Activated CD8-positive, alpha-beta T cell treated with anti-CD3 and anti-CD28 coated beads, Interleukin-2, amount 10 ng/mL, durations not matched to agents 7 days and 5 days (primary cell): ENCODE measurements at regions not wholly inside any gene's neighbourhood (a gene's known extent, or its start where the extent isn't known, plus 50 kb on each side); places are given as distances from the start of the nearest gene placed in this dataset.
"Not testable (repeated sequence)": the region's sequence is repeated elsewhere in the genome, so short reads cannot be mapped to it uniquely, and the experiment has no call there.

Experiments used
- ATAC-seq: fragments of 150-1000 bp; cut with Tn5 transposase; one replicate; pipeline ENCODE4 v1.10.0; 2021; ENCODE audit warnings: moderate library complexity
- CTCF ChIA-PET: fragments of 350-600 bp; sonication (Branson Sonifier 250); formaldehyde crosslinking; loops from one replicate; lab custom pipeline; 2021; ENCODE audit warnings: antibody characterized with exemption; lab: Charles Lee
- POLR2A ChIA-PET: fragments of 350-600 bp; sonication (Branson Sonifier 250); formaldehyde crosslinking; loops from one replicate; lab custom pipeline; 2021; ENCODE audit warnings: antibody characterized with exemption; lab: Charles Lee
- DNase-seq: peaks from one replicate; pipeline ENCODE4 v3.0.0-alpha.2; 2020
- H3K27ac Mint-ChIP-seq: one replicate; pipeline ENCODE4 v1.8.0; 2021; ENCODE audit warnings: mild to moderate bottlenecking, mixed read lengths
- H3K27me3 Mint-ChIP-seq: one replicate; pipeline ENCODE4 v1.8.0; 2021; ENCODE audit warnings: low read depth, mixed read lengths
- H3K36me3 Mint-ChIP-seq: one replicate; pipeline ENCODE4 v1.8.0; 2021; ENCODE audit warnings: low read depth, mixed read lengths
- H3K4me1 Mint-ChIP-seq: one replicate; pipeline ENCODE4 v1.8.0; 2021; ENCODE audit warnings: low read depth, mixed read lengths
- H3K4me3 Mint-ChIP-seq: one replicate; pipeline ENCODE4 v1.8.0; 2021; ENCODE audit warnings: mild to moderate bottlenecking, mixed read lengths
- H3K9me3 Mint-ChIP-seq: one replicate; pipeline ENCODE4 v1.8.0; 2022; ENCODE audit warnings: mixed read lengths; ENCODE audit not compliant: insufficient read depth

DNA sequence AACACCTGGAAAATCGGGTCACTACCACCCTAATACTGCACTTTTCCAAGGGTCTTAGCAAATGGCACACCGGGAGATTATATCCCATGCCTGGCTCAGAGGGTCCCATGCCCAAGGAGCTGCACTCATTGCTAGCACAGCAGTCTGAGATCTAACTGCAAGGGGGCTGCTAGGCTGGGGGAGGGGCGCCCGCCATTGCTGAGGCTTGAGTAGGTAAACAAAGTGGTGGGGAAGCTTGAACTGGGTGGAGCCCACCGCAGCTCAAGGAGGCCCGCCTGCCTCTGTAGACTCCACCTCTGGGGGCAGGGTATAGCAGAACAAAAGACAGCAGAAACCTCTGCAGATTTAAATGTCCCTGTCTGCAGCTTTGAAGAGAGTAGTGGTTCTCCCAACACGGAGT, 1047.0 kb upstream of the EDIL3 start:
- H3K27me3 Mint-ChIP-seq, ATAC-seq, H3K27ac Mint-ChIP-seq, H3K36me3 Mint-ChIP-seq, H3K4me1 Mint-ChIP-seq, H3K4me3 Mint-ChIP-seq, CTCF ChIA-PET, DNase-seq, POLR2A ChIA-PET: not testable (repeated sequence)
- H3K9me3 Mint-ChIP-seq = peaks cover 11% of the 10 kb centered on the region

- ChIA-PET CTCF (no interaction called here), POLR2A (no interaction called here)
- no peak overlapping the region for H3K4me3 Mint-ChIP-seq
- ATAC-seq (no peak), DNase-seq (no peak)
- no peak overlapping the region for H3K27ac Mint-ChIP-seq
- no peaks in the 10 kb centered on the region for H3K4me1 Mint-ChIP-seq
- H3K36me3 Mint-ChIP-seq = no peaks in the 10 kb centered on the region
- peaks cover 6% of the 10 kb centered on the region for H3K9me3 Mint-ChIP-seq
- H3K27me3 Mint-ChIP-seq = no peaks in the 10 kb centered on the region
Measured at GRCh38 chr5:85441156-85441555, 1056.5 kb upstream of the EDIL3 start.

GRCh38 chr5:85441853-85442252, 1057.2 kb upstream of the EDIL3 start:
- peaks cover 6% of the 10 kb centered on the region for H3K9me3 Mint-ChIP-seq
- no peaks in the 10 kb centered on the region for H3K4me1 Mint-ChIP-seq
- no peaks in the 10 kb centered on the region for H3K27me3 Mint-ChIP-seq
- ChIA-PET CTCF (no interaction called here), POLR2A (no interaction called here)
- H3K36me3 Mint-ChIP-seq = no peaks in the 10 kb centered on the region
- ATAC-seq = no peak
- DNase-seq = no peak
- no peak overlapping the region for H3K4me3 Mint-ChIP-seq
- no peak overlapping the region for H3K27ac Mint-ChIP-seq

DNA sequence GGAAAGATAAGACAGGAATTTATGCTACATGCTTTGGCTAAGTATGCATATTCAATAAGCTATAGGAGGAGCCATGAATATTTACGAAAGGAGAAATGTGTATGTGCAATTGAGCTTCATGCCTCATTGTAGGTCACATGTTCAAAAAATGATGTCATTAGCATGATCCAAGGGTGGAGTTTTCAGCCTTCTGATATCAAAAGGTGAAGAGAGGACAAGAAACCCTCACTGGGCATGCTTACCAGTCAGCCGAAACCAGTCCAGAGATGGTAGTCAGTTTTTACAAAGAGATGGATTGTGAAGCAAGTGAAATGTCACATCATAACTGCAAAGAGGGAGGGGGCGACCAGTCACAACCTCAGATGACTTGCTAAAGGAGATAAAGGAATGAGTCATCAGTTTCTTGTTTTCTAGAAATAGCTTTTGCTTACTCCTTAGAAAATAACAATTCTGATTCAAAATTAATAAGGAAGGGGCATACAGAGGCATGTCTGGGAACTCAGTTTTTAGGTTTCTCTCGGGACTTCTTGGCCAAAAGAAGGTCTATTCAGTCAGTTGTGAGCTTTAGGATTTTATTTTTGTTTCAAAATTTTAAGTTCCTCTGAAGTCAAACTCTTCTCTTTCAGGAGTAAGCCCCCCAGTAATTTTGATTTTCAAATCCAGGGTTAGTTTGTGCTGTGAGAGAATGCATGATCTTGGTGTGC, 1067.8 kb upstream of the EDIL3 start:
- POLR2A ChIA-PET = no interaction called here
- no peak for DNase-seq
- no peaks in the 10 kb centered on the region for H3K36me3 Mint-ChIP-seq
- CTCF ChIA-PET = no interaction called here
- H3K4me3 Mint-ChIP-seq = no peak overlapping the region
- peaks cover 7% of the 10 kb centered on the region for H3K9me3 Mint-ChIP-seq
- no peaks in the 10 kb centered on the region for H3K27me3 Mint-ChIP-seq
- no peak overlapping the region for H3K27ac Mint-ChIP-seq
- H3K4me1 Mint-ChIP-seq = no peaks in the 10 kb centered on the region
- no peak for ATAC-seq

- no peak for DNase-seq
Measured at GRCh38 chr5:85453026-85453349, 1068.3 kb upstream of the EDIL3 start.

GRCh38 chr5:85458319-85458718, 1073.6 kb upstream of the EDIL3 start:
- H3K27ac Mint-ChIP-seq = no peak overlapping the region
- peaks cover 11% of the 10 kb centered on the region for H3K9me3 Mint-ChIP-seq
- H3K27me3 Mint-ChIP-seq = no peaks in the 10 kb centered on the region
- ATAC-seq = no peak
- POLR2A ChIA-PET = no interaction called here
- no peaks in the 10 kb centered on the region for H3K36me3 Mint-ChIP-seq
- CTCF ChIA-PET = no interaction called here
- H3K4me3 Mint-ChIP-seq = no peak overlapping the region
- no peak for DNase-seq
- H3K4me1 Mint-ChIP-seq = no peaks in the 10 kb centered on the region

More at GRCh38 chr5:85453026-85453349, 1068.3 kb upstream of the EDIL3 start:
- H3K9me3 Mint-ChIP-seq = peaks cover 7% of the 10 kb centered on the region
- ChIA-PET CTCF (no interaction called here), POLR2A (no interaction called here)
- no peak overlapping the region for H3K4me3 Mint-ChIP-seq
- no peak overlapping the region for H3K27ac Mint-ChIP-seq
- no peak for ATAC-seq
- H3K4me1 Mint-ChIP-seq = no peaks in the 10 kb centered on the region
- H3K27me3 Mint-ChIP-seq = no peaks in the 10 kb centered on the region
- H3K36me3 Mint-ChIP-seq = no peaks in the 10 kb centered on the region

DNA sequence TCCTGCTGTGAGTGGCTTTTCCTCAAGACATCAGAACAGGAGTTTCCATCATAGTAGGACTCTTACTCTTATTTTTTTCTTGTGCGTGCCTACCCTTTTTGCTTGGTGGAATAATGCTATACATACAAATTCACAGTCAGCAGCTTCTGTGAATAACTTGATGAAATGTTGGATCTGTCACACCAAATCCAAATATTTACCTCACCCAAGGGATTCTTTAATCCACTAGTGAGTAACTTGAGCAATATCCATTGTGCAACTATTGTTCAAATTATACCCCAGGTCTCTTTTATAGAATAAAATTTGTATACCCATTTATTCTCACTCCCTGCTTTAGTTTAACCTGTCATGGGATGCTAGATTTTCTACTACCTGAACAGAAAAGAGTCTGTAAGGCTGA, 1078.3 kb upstream of the EDIL3 start:
- no peak for DNase-seq
- Mint-ChIP-seq H3K27me3 (no peaks in the 10 kb centered on the region), H3K27ac (no peak overlapping the region), H3K9me3 (peaks cover 10% of the 10 kb centered on the region), H3K4me3 (no peak overlapping the region), H3K4me1 (no peaks in the 10 kb centered on the region), H3K36me3 (no peaks in the 10 kb centered on the region)
- ChIA-PET POLR2A (no interaction called here), CTCF (no interaction called here)
- no peak for ATAC-seq

DNA sequence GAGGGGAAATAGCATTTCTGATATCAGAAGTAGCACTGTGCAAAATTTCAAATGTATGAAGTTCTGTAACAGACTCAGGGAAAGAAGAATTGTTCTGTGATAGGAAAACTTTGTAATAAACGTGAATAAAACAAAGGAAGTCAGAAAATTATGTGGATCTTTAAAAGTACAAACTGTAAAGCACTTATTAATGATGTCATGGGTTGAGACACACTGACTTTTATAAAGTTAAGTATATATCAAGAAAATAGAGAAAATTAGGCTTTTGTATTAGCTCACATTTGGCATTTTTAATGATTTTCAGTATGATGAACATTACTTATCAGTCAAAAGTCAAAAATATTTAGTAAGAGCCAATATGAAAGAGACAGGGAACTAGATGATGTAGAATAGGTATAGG, 1081.7 kb upstream of the EDIL3 start:
- DNase-seq (no peak), ATAC-seq (no peak)
- no peaks in the 10 kb centered on the region for H3K36me3 Mint-ChIP-seq
- no peak overlapping the region for H3K4me3 Mint-ChIP-seq
- H3K9me3 Mint-ChIP-seq = peaks cover 18% of the 10 kb centered on the region
- no peaks in the 10 kb centered on the region for H3K4me1 Mint-ChIP-seq
- no peak overlapping the region for H3K27ac Mint-ChIP-seq
- CTCF ChIA-PET = no interaction called here
- no peaks in the 10 kb centered on the region for H3K27me3 Mint-ChIP-seq
- POLR2A ChIA-PET = no interaction called here

DNA sequence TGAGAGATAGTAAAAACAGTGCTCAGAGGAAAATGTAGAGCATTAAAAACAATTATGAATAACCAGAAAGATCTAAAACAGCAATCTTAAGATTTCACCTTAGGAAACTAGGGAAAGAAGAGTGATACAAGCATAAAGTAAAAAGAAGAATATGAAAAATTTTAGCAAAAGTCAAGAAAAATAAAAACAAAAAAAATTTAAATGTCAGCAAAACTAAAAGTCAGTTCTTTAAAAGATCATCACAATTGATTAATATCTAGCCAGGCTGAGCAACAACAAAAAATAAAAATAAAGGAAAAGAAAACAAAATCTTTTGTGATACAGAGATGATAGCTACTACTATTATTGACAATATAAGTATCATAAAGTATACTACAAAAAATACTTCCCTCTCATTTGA, 1088.1 kb upstream of the EDIL3 start:
- H3K27ac Mint-ChIP-seq = no peak overlapping the region
- ChIA-PET POLR2A (no interaction called here), CTCF (no interaction called here)
- H3K4me3 Mint-ChIP-seq = no peak overlapping the region
- peaks cover 19% of the 10 kb centered on the region for H3K9me3 Mint-ChIP-seq
- no peaks in the 10 kb centered on the region for H3K27me3 Mint-ChIP-seq
- ATAC-seq = no peak
- no peak for DNase-seq
- no peaks in the 10 kb centered on the region for H3K4me1 Mint-ChIP-seq
- H3K36me3 Mint-ChIP-seq = no peaks in the 10 kb centered on the region

DNA sequence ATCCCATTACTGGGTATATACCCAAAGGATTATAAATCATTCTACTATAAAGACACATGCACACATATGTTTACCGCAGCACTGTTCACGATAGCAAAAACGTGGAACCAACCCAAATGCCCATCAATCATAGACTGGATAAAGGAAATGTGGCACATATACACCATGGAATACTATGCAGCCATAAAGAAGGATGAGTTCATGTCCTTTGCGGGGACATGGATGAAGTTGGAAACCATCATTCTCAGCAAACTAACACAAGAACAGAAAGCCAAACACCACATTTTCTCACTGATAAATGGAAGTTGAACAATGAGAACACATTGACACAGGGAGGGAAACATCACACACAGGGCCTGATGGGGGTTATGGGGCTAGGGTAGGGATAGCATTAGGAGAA, 1090.5 kb upstream of the EDIL3 start:
- H3K27me3 Mint-ChIP-seq, POLR2A ChIA-PET, H3K27ac Mint-ChIP-seq, ATAC-seq, H3K4me3 Mint-ChIP-seq, H3K36me3 Mint-ChIP-seq, CTCF ChIA-PET, DNase-seq, H3K4me1 Mint-ChIP-seq: not testable (repeated sequence)
- H3K9me3 Mint-ChIP-seq = peaks cover 12% of the 10 kb centered on the region

DNA sequence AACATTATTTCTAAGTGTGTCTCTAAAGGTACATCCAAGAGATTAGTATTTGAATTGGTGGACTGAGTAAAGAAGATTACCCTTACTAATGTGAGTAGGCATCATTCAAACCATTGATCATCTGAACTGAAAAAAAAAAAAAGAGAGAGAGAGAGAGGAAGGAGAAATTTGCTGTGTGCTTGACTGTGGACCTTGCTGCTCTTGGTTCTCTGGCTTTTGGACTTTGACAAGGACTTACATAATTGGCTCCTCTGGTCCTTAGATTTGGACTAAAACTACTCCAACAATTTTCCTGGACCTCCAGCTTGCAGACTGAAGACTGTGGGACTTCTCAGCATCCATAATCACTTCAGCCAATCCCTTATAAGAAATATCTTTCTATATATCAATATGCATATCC, 1091.9 kb upstream of the EDIL3 start:
- Mint-ChIP-seq H3K9me3 (peaks cover 10% of the 10 kb centered on the region), H3K27me3 (no peaks in the 10 kb centered on the region), H3K27ac (no peak overlapping the region), H3K4me3 (no peak overlapping the region), H3K4me1 (no peaks in the 10 kb centered on the region), H3K36me3 (no peaks in the 10 kb centered on the region)
- CTCF ChIA-PET = no interaction called here
- DNase-seq (no peak), ATAC-seq (no peak)
- POLR2A ChIA-PET = no interaction called here

DNA sequence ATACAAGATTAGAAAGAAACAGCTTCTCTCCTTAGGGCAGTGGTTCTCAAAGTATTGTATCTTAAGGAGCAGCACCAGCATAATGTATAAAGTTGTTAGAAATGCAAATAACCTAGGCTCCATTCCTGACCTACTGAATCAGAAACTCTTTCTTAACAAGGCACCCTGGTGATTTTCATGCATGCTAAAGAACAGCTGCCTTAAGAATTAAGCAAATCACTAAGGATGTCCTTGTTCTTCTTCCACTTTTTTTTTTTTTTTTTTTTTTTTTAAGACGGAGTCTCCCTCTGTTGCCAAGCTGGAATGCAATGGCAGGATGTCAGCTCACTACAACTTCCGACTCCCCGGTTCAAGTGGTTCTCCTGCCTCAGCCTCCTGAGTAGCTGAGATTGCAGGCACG, 1095.2 kb upstream of the EDIL3 start:
- H3K9me3 Mint-ChIP-seq = peaks cover 12% of the 10 kb centered on the region
- DNase-seq = no peak
- ATAC-seq = no peak
- no peaks in the 10 kb centered on the region for H3K36me3 Mint-ChIP-seq
- no peak overlapping the region for H3K4me3 Mint-ChIP-seq
- CTCF ChIA-PET = no interaction called here
- H3K27ac Mint-ChIP-seq = no peak overlapping the region
- H3K4me1 Mint-ChIP-seq = no peaks in the 10 kb centered on the region
- POLR2A ChIA-PET = no interaction called here
- no peaks in the 10 kb centered on the region for H3K27me3 Mint-ChIP-seq

DNA sequence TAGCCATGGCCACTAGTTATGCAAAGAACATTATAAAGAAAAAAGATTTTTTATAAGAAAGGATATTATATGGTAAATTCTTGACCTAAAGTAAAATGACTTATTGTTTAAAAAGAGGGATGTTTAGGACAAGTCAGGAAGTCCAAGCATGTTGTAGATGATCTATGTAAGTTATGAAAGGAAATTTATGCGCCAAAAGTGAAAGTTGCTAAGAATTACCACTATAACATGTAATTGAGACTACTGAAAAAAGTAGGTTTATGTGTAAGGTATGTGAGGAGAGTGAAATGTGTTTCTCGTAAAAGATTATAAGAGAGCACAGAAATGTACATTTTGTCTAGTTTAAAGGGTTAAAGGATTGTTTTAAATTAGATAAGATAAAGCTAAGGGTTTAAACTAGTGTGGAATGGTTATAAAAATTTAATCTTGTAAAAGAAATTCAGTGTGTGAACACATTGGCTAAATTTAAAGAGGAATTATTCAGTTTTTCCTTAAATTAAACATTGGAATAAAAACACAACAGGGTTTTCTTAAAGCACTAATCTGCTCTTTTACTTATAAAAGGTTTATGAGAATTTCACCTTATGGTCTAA, 1100.4 kb upstream of the EDIL3 start:
- POLR2A ChIA-PET = no interaction called here

More for the DNA sequence above, 1100.4 kb upstream of the EDIL3 start:
- CTCF ChIA-PET = no interaction called here
- Mint-ChIP-seq H3K27me3 (no peaks in the 10 kb centered on the region), H3K36me3 (no peaks in the 10 kb centered on the region), H3K4me3 (no peak overlapping the region), H3K9me3 (peaks cover 5% of the 10 kb centered on the region), H3K4me1 (no peaks in the 10 kb centered on the region), H3K27ac (no peak overlapping the region)
- ATAC-seq (no peak), DNase-seq (no peak)
